ENCODE measurements at regions not wholly inside any gene's neighbourhood (a gene's known extent, or its start where the extent isn't known, plus 50 kb on each side); places are given as distances from the start of the nearest gene placed in this dataset.

- no peaks in the 10 kb centered on the region for H3K4me1 Mint-ChIP-seq (ENCODE audit: low read depth)
- no peaks in the 10 kb centered on the region for H3K36me3 Mint-ChIP-seq (ENCODE audit: low read depth)
- H3K4me3 Mint-ChIP-seq: no peak overlapping the region
- CTCF ChIA-PET: no interaction called here
- POLR2A ChIA-PET: no interaction called here
- no peak overlapping the region for H3K27ac Mint-ChIP-seq
- H3K9me3 Mint-ChIP-seq: no peaks in the 10 kb centered on the region
- no peak for TF ChIP-seq CTCF (IDR thresholded peaks at IDR 0.05)
- no peak for DNase-seq
- ATAC-seq: no peak
- intact Hi-C loops (cut with micrococcal nuclease): no loop called here
- peaks cover 18% of the 10 kb centered on the region for H3K27me3 Mint-ChIP-seq
Measured at GRCh38 chr2:200186002-200186401, 120.5 kb upstream of the SPATS2L start.

GRCh38 chr2:200188876-200189275, 117.6 kb upstream of the SPATS2L start:
- TF ChIP-seq CTCF (IDR thresholded peaks at IDR 0.05): no peak
- Mint-ChIP-seq H3K36me3 (ENCODE audit: low read depth) (no peaks in the 10 kb centered on the region), H3K27ac (no peak overlapping the region), H3K27me3 (peaks cover 19% of the 10 kb centered on the region), H3K4me1 (ENCODE audit: low read depth) (no peaks in the 10 kb centered on the region), H3K9me3 (no peaks in the 10 kb centered on the region), H3K4me3 (no peak overlapping the region)
- DNase-seq: no peak
- intact Hi-C loops (cut with micrococcal nuclease): no loop called here
- CTCF ChIA-PET: no interaction called here
- POLR2A ChIA-PET: no interaction called here
- ATAC-seq: no peak

GRCh38 chr2:200189964-200190363, 116.5 kb upstream of the SPATS2L start:
- no peaks in the 10 kb centered on the region for H3K4me1 Mint-ChIP-seq (ENCODE audit: low read depth)
- H3K27me3 Mint-ChIP-seq: peaks cover 15% of the 10 kb centered on the region
- intact Hi-C loops (cut with micrococcal nuclease): no loop called here
- H3K36me3 Mint-ChIP-seq (ENCODE audit: low read depth): no peaks in the 10 kb centered on the region
- ChIA-PET CTCF (no interaction called here), POLR2A (no interaction called here)
- no peak for TF ChIP-seq CTCF (IDR thresholded peaks at IDR 0.05)
- H3K9me3 Mint-ChIP-seq: no peaks in the 10 kb centered on the region
- H3K4me3 Mint-ChIP-seq: no peak overlapping the region
- DNase-seq (no peak), ATAC-seq (no peak)
- H3K27ac Mint-ChIP-seq: no peak overlapping the region

- Mint-ChIP-seq H3K27me3 (peaks cover 14% of the 10 kb centered on the region), H3K4me3 (no peak overlapping the region), H3K27ac (no peak overlapping the region), H3K36me3 (ENCODE audit: low read depth) (no peaks in the 10 kb centered on the region), H3K9me3 (no peaks in the 10 kb centered on the region), H3K4me1 (ENCODE audit: low read depth) (no peaks in the 10 kb centered on the region)
- TF ChIP-seq CTCF (IDR thresholded peaks at IDR 0.05): no peak
- no peak for ATAC-seq
- ChIA-PET CTCF (no interaction called here), POLR2A (interaction anchor here (0.6 kb wide), 1 partner anchor 45 kb away, joined by 3 read pairs; no protein-coding TSS in a partner anchor)
- no peak for DNase-seq
- intact Hi-C loops (cut with micrococcal nuclease): no loop called here
Measured at GRCh38 chr2:200193331-200193730, 113.2 kb upstream of the SPATS2L start.

GRCh38 chr2:200193791-200194190, 112.7 kb upstream of the SPATS2L start:
- Mint-ChIP-seq H3K9me3 (no peaks in the 10 kb centered on the region), H3K27ac (no peak overlapping the region), H3K4me3 (no peak overlapping the region), H3K4me1 (ENCODE audit: low read depth) (no peaks in the 10 kb centered on the region), H3K36me3 (ENCODE audit: low read depth) (no peaks in the 10 kb centered on the region), H3K27me3 (peaks cover 15% of the 10 kb centered on the region)
- DNase-seq (no peak), ATAC-seq (no peak)
- intact Hi-C loops (cut with micrococcal nuclease): no loop called here
- ChIA-PET POLR2A (no interaction called here), CTCF (interaction anchor here (1.2 kb wide), 1 partner anchor 35 kb away, joined by 3 read pairs; no protein-coding TSS in a partner anchor)
- no peak for TF ChIP-seq CTCF (IDR thresholded peaks at IDR 0.05)

Data from activated CD8-positive, alpha-beta T cell treated with anti-CD3 and anti-CD28 coated beads for 36 hours (primary cell).